ENCODE measurements at regions not wholly inside any gene's neighbourhood (a gene's known extent, or its start where the extent isn't known, plus 50 kb on each side); places are given as distances from the start of the nearest gene placed in this dataset.

GRCh38 chr12:75786070-75786469 lies 245.5 kb downstream of the PHLDA1 start:
- no peak for DNase-seq

DNA sequence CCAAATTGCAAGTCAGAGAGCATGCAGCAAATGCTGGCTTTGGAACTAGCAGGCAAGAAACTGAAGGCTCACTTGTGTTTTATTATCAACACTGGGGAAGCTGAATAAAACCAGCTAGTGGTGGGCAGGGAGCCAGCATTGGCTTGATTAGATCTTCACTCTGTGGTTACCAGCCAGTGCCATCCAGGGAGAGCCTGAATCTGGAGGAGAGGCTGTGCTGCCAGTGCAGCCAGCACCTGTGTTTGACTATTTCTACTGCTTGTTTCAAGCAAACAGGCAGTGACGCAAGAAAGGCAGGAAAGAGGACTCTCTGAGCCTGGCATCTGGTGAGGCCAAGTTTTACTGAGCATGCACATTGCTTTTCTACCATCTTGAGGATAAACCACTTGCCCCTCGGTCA lies 247.0 kb downstream of the PHLDA1 start:
- DNase-seq: peak; percentile 23

- DNase-seq: peak; percentile 21
Measured at GRCh38 chr12:75783093-75783877, 248.3 kb downstream of the PHLDA1 start.

GRCh38 chr12:75782069-75782581 lies 249.5 kb downstream of the PHLDA1 start:
- no peak for DNase-seq

DNA sequence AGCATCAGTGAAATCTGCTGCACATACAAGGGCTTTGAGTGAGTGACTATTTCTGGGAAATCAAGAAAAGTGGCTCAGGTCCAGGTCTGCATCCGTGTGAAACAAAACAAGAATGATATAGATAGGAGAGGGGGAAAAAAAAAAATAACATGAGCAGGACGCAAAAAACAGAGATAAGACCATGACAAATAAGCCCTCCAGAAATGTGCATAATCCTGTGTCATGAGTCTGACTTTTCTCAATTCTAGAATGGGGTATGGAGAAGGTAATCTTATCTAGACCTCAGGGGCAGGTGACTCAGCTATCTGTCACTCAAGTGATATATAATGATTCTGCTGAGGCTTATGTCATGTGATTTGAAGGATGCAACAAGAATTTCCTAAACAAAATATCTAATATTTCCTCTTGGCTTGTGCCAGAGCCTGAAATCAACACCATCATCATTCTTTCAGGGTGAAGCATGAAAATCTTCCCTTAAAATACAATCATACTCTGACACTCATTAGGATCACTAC lies 250.0 kb downstream of the PHLDA1 start:
- DNase-seq: no peak

DNA sequence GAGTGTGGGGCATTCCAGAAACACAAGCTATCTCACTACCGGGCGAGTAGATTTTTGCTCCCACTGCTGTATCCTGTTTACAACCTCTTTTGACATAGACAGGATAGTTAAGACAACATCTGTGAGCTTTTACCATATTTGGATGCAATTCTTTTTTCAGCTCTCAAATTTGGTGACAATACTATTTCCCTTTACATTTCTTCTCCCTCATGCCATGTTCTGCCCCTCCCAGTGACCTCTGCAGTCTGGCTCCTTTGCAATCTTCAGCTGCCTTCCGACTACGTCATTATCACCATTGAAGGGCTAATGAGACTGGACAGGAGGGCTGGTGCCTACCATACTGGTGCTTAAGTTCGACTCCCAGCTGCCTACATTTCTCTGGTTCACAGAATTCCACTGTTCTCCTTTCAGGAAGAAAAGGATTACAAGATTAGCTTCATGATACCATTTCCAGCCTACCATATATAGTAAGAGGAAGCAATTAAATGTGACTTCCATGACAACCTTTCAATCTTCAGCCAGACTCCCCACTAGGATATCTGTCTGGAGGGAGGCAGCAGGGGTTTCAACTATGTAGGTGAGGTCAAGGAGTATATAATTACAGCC lies 251.6 kb downstream of the PHLDA1 start:
- DNase-seq: peak; percentile 44

- DNase-seq: no peak
Measured at GRCh38 chr12:75774261-75775052, 257.1 kb downstream of the PHLDA1 start.

- DNase-seq: no peak
Measured at GRCh38 chr12:75773377-75773776, 258.2 kb downstream of the PHLDA1 start.

GRCh38 chr12:75771023-75771422 lies 259.6 kb upstream of the KRR1 start:
- no peak for DNase-seq

- no peak for DNase-seq
Measured at GRCh38 chr12:75767957-75768356, 256.5 kb upstream of the KRR1 start.

- no peak for DNase-seq
Measured at GRCh38 chr12:75766263-75767160, 255.1 kb upstream of the KRR1 start.

- DNase-seq: no peak
Measured at GRCh38 chr12:75765170-75766059, 254.0 kb upstream of the KRR1 start.

DNA sequence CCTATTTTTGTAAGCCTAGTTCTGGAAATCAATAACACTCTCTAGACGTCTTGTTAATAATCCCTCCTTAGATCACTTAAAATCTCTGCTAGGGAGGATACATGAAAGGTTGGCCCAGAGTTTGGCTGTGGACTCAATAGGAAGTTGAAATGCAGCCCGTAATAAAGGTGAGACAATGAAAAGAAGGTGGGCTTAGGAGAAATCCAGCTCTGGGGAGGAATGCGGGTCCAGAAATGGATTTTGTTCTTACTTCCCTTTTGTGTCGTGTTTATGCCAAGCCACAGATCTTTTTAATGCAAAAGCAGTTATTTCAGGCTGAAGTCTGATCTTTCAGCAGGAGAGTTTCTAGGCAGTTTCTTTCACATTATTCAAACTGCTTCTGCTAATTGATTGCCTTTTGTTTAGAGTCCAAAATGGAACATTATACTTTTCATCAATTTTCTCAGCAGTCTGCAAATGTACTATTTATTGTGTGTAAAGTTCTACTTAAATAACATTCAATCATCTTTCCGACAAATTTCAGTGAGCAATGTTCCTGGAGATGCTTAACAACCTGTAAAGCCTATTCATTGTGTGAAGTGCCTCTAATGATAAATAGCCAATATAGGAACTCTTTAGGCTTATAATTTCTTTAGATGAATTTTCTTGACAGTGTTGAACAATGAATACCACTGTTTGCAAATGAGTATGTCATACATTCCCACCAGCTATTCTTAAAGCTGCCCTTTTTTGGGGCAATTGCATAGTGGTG lies 252.9 kb upstream of the KRR1 start:
- DNase-seq: no peak

DNA sequence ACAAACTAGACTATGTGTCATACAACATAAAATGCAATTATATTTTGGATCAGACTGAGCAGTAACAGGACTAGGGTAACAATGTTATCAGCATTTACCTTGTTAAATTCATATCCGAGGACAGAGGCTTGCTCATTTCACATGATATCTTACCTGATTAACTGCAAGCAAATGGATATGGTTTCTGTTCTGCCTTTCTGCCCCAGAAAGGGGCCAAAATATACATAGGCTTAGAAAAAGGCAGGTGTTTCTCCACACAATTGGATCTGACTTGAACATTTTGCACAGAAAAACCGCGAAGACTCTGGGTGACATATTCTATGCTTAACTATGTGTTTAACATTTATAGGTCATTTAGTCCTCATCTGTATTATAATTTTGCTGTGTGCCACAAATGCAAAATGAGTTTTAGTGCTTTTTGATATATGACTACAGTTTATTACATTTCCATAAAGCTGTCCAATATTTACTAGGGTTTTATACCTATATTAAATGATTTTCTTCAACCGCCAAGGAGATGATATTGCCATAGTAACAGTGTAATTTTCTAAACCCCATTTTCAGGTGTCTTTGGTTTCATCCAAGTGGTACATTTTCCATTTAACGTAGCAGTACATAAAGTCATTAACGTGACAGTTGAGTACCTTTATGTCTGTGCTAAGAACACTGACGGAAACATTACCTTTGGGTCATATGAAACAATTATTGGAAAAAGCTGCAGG lies 249.3 kb upstream of the KRR1 start:
- no peak for DNase-seq

- no peak for DNase-seq
Measured at GRCh38 chr12:75759842-75760572, 248.6 kb upstream of the KRR1 start.

GRCh38 chr12:75759196-75759595 lies 247.8 kb upstream of the KRR1 start:
- DNase-seq: no peak

DNA sequence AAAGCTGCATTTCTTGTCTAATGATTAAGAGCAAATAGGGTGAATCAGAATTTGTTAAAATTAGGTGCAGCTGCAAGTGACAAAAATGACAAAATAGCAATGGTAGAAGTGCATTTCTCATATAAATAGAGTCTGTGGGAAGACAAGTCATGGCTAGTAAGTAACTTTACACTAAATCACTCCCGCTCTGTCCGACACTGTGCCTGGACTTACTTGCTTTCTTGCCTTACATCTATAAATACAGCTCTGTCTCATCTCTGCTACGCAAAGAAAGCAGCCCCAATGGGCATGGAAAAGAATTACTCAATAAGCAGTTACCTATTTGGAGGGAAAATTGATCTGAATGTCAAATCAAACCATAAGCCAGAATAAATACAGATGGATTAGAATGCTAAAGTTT lies 245.4 kb upstream of the KRR1 start:
- no peak for DNase-seq

- no peak for DNase-seq
Measured at GRCh38 chr12:75756111-75756510, 244.7 kb upstream of the KRR1 start.

DNA sequence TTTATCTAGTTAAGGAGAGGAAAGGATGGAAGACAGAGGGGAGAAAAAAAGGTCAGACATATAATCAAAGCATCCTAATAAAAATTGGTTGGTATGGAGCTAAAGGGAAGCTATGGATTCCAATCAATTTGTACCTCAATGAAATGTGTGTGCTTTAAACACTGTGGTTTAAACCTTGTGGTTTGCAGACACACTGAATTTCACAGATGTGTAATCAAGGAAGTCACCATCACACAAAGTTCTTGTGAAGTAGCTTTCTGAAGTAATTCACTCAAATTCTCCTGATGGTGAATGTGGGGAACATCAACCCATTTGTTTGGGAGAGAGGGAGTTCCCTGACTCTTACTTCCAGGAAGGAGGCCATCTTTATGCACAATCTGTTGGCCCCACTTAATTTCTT lies 243.3 kb upstream of the KRR1 start:
- DNase-seq: no peak
